Adrenal gland (tissue), 9 donors: ENCODE measurements at regions not wholly inside any gene's neighbourhood (a gene's known extent, or its start where the extent isn't known, plus 50 kb on each side); places are given as distances from the start of the nearest gene placed in this dataset.

Experiments used
- DNase-seq, 7 donors: peaks; one replicate each; pipeline ENCODE4 v3.0.0-alpha.2; 2019 to 2020
- H3K27ac ChIP-seq, 5 donors: fragments of 200-600 bp; sonication (generic) in 4 of 5; 1 replicate in 3 of 5; 2 replicates in 2 of 5; pipeline versions ENCODE4 v1.5.1 to v1.8.0; 2016 to 2020; ENCODE audit warnings: mild to moderate bottlenecking in 1 of 5
- H3K27me3 ChIP-seq: fragments of 200-600 bp; 2 replicates; pipeline ENCODE4 v1.8.0; 2021
- H3K36me3 ChIP-seq, 2 donors: fragments of 200-600 bp; replicated peaks in 1 of 2; 1 replicate in 1 of 2; 2 replicates in 1 of 2; pipeline versions ENCODE4 v1.5.1 to v1.8.0; 2018 to 2022
- H3K4me1 ChIP-seq, 2 donors: fragments of 200-600 bp; replicated peaks in 1 of 2; 1 replicate in 1 of 2; 2 replicates in 1 of 2; pipeline versions ENCODE4 v1.5.1 to v1.8.0; 2018 to 2021
- H3K4me3 ChIP-seq, 4 donors: fragments of 200-600 bp; sonication (generic) in 3 of 4; one replicate each; pipeline ENCODE4 v1.5.1; 2016 to 2018
- H3K9me3 ChIP-seq, 3 donors: fragments of 200-600 bp; sonication (generic) in 1 of 3; replicated peaks in 1 of 3; 1 replicate in 2 of 3; 2 replicates in 1 of 3; pipeline versions ENCODE4 v1.5.1 to v1.8.0; 2016 to 2021
- CTCF ChIP-seq, 6 experiments: fragments of 450-650 bp in 4 of 6; fragments of 200-600 bp in 2 of 6; sonication (generic) in 1 of 6; IDR thresholded peaks; 1 replicate in 5 of 6; 2 replicates in 1 of 6; pipeline versions ENCODE4 v1.5.1 to v1.8.0; 2016 to 2021; ENCODE audit warnings: antibody characterized with exemption in 6 of 6, mild to moderate bottlenecking in 2 of 6, moderate library complexity in 1 of 6
- POLR2A ChIP-seq, 2 donors: fragments of 450-650 bp; IDR thresholded peaks; one replicate each; pipeline ENCODE4 v1.6.1; 2017; ENCODE audit warnings: antibody characterized with exemption in 2 of 2, mild to moderate bottlenecking in 2 of 2, moderate library complexity in 1 of 2
- WGBS, 4 donors: extraction: QIAGEN DNeasy Blood & Tissue Kit in 2 of 4; methylation state at CpG; one replicate each; pipeline versions ENCODE4 v1.1.5 to v1.1.7; 2013 to 2017; 5-methylcytosine and 5-hydroxymethylcytosine counted together
- intact Hi-C, 2 donors: fragments of 100-400 bp; cut with DNase I; formaldehyde crosslinking; loops; one replicate each; pipeline versions ENCODE4 v1.14.1 to v1.15.0; 2022 to 2023
- donor health status: healthy with polysubstance abuse.
- donor health status: Bipolar disorder and iron deficiency.
- donor health status: DM: yes; HTN: yes; CAD: no.
- donor health status: DM: no; HTN: no; CAD: no.
- donor health status: DM: no; HTN: no; CAD: no.

DNA sequence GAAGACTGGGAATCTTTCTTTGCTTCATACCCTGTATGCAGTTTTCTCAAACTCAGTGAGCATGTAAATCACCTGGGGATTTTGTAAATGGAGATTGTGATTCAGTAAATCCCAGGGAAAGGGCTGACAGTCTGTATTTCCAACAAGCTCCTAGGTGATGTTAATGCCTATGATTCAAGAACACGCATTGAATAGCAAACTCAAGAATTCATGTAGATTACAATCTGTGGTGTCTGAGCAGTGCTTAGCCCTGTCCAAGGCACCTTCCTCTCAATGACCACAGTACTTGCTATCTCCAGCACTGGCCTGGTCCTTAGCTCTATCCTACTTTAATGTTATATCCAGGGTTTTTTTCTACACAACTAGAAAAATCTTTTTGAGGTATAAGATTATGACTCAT lies 721.4 kb upstream of the MEF2C start:
- 63 to 84% (median 73%) methylated on average over 1 of the region's 1 CpG for WGBS, 4 donors
- Histone ChIP-seq H3K27me3 (no peaks in the 10 kb centered on the region), H3K4me3 (no peak overlapping the region), H3K4me1 (no peaks in the 10 kb centered on the region), H3K9me3 (no peaks in the 10 kb centered on the region), H3K36me3 (no peaks in the 10 kb centered on the region), H3K27ac (no peak overlapping the region)
- intact Hi-C loops = no loop called here
- TF ChIP-seq CTCF (IDR thresholded peaks at IDR 0.05) (no peak), POLR2A (IDR thresholded peaks at IDR 0.05) (no peak)
- no peak for DNase-seq

DNA sequence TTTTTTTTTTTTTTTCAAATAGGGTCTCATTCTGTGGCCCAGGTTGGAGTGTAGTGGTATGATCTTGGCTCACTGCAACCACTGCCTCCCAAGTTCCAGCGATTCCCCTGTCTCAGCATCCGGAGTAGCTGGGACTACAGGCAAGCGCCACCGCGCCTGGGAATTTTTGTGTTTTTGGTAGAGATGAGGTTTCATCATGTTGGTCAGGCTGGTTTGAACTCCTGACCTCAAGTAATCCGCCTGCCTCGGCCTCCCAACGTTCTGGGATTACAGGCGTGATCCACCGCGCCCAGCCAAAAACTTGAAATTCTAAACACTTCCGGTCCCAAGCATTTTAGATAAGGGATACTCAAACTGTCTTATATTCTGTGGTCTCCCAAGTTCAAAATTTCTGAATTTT lies 718.9 kb upstream of the MEF2C start:
- no peak for TF ChIP-seq CTCF (IDR thresholded peaks at IDR 0.05)
- TF ChIP-seq POLR2A (IDR thresholded peaks at IDR 0.05) = no peak
- WGBS, 4 donors = 90 to 92% (median 91%) methylated on average over 12 of the region's 12 CpGs
- intact Hi-C loops = no loop called here
- DNase-seq = no peak
- no peaks in the 10 kb centered on the region for H3K27me3 ChIP-seq
- H3K36me3 ChIP-seq = no peaks in the 10 kb centered on the region
- H3K4me3 ChIP-seq = no peak overlapping the region
- H3K27ac ChIP-seq = no peak overlapping the region
- no peaks in the 10 kb centered on the region for H3K9me3 ChIP-seq
- no peaks in the 10 kb centered on the region for H3K4me1 ChIP-seq

DNA sequence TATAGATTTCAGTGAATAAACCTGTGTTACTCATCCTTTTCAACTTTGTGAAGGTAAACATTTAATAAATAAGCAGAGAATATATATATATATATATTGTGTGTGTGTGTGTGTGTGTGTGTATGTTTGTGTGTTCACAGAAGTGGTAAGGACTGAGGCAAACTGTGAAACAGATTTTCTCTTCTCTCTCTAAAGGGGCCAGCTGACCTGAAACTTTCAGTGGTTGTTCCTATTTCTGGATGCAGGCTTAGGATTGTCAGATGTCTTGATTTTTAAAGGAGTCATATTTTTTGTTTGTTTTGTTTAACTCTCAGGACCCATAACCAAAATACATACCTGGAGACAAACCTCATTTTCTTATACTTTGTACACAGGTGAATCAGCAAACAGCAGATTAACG lies 714.9 kb upstream of the MEF2C start:
- Histone ChIP-seq H3K9me3 (no peaks in the 10 kb centered on the region), H3K4me3 (no peak overlapping the region), H3K4me1 (no peaks in the 10 kb centered on the region), H3K27me3 (no peaks in the 10 kb centered on the region), H3K27ac (no peak overlapping the region), H3K36me3 (no peaks in the 10 kb centered on the region)
- DNase-seq = no peak
- intact Hi-C loops = no loop called here
- TF ChIP-seq CTCF (IDR thresholded peaks at IDR 0.05) (no peak), POLR2A (IDR thresholded peaks at IDR 0.05) (no peak)
- 62 to 85% (median 79%) methylated on average over 1 of the region's 1 CpG for WGBS, 4 donors

DNA sequence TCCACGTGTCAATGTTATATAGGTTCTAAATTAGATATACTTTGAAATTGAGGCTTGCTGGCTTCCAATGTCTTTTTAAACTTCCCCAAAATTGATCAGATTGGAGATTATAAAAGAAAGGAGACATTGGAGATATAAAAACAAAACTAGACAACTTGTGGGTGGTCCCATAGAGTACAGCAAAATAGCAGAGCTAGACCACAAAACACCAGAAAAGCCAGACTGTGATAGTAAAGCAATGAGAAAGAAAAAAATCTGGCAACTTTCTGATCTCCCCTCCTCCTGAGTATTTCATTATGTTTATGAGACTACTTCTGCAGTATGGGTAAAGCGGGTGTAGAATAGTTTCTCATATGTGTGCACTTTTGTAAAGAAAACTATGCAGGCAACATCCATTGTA lies 713.8 kb upstream of the MEF2C start:
- DNase-seq = no peak
- no peaks in the 10 kb centered on the region for H3K9me3 ChIP-seq
- no peaks in the 10 kb centered on the region for H3K36me3 ChIP-seq
- 29 to 73% (median 48%) methylated on average over 2 of the region's 2 CpGs for WGBS, 4 donors
- no peaks in the 10 kb centered on the region for H3K4me1 ChIP-seq
- TF ChIP-seq CTCF (IDR thresholded peaks at IDR 0.05) (no peak), POLR2A (IDR thresholded peaks at IDR 0.05) (no peak)
- no peak overlapping the region for H3K27ac ChIP-seq
- no peaks in the 10 kb centered on the region for H3K27me3 ChIP-seq
- no peak overlapping the region for H3K4me3 ChIP-seq
- intact Hi-C loops = no loop called here
